Stimulated activated CD4-positive, alpha-beta T cell treated with anti-CD3 and anti-CD28 coated beads, Interleukin-4, amount 100 ng/mL, for 1 hour (primary cell): ENCODE measurements at regions not wholly inside any gene's neighbourhood (a gene's known extent, or its start where the extent isn't known, plus 50 kb on each side); places are given as distances from the start of the nearest gene placed in this dataset.

Source experiments
- DNase-seq: peaks from one replicate; pipeline ENCODE4 v3.0.0-alpha.2; 2020

- no peak for DNase-seq
Observed at GRCh38 chr13:105389373-105389772, 1146.1 kb downstream of the EFNB2 start.

GRCh38 chr13:105377452-105377851 is 1158.0 kb downstream of the EFNB2 start:
- DNase-seq = no peak

DNA sequence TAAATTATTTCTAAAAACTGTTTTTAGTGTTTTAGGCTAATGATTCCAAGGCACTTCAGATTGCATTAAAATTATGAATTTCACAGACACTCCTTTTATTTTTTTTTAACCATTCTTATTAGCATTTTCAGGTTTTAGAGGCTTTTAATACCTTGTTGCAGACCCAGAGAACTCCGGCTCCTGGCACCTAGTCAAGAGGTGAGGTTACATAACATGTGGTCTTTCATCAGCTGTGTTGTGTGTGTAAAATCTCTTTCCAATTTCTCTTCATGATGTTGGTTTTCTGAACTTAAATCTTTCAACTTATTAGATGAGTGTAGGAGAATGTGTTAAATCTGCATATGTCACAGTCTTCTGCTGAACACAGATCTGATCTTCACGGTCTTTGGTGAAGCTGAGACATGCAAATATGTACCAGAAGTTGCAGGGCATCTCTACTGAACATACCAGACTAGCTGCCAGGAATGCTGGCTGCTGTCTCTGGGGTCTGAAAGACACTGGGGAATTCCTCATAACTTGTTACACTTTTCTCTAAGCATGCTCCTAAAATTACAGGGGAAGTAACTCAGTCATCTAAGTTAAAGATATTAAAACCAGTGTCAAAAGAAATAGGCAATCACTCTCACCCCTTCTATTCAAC is 1165.3 kb downstream of the EFNB2 start:
- DNase-seq = no peak

GRCh38 chr13:105368781-105369180 is 1166.7 kb downstream of the EFNB2 start:
- no peak for DNase-seq

DNA sequence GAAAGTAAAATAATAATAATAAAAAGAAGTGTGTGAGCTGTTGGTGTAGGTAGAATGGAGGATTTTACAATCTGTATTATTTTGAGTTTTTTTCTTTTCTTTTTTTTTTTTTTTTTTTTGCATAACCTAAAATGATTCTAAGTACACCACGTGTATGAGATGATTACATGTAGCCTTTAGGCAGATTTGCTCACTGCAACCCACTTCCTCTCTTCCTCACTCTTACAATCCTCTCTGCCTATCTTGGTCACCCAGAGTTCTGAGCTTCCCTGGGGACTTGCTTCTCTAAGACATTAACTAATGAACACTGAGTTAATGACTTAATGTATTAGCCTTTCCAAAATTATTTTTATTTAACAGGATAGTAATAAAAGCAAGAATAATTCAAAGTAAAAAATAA is 1169.6 kb downstream of the EFNB2 start:
- no peak for DNase-seq

DNA sequence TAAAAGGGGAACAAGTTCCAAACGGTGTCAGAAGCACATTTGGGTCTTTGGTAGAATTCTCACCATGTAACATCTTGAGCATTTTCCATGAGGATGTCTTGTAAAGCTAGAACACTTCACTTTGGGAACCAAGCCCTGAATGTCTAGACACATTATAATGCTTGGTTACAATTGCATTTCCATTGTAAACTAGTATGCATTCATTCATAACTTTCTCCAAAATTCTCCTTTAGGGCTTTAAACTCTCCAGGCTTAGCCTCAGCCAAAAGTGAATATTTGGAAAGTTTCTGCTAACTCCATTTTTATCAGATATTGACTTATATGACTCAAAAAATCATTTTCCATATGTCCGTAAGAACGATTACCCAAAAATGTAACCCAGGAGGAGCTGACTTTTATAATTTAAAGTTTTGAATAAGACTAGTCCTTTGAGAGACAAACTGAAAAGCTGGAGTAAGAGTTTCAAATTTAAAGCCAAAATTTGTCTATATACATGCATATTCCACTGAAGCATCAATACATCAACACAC is 1170.4 kb downstream of the EFNB2 start:
- DNase-seq = no peak

- no peak for DNase-seq
Observed at GRCh38 chr13:105364191-105364590, 1171.3 kb downstream of the EFNB2 start.

GRCh38 chr13:105363261-105364190 is 1171.9 kb downstream of the EFNB2 start:
- no peak for DNase-seq

GRCh38 chr13:105353654-105354053 is 1181.8 kb downstream of the EFNB2 start:
- no peak for DNase-seq

DNA sequence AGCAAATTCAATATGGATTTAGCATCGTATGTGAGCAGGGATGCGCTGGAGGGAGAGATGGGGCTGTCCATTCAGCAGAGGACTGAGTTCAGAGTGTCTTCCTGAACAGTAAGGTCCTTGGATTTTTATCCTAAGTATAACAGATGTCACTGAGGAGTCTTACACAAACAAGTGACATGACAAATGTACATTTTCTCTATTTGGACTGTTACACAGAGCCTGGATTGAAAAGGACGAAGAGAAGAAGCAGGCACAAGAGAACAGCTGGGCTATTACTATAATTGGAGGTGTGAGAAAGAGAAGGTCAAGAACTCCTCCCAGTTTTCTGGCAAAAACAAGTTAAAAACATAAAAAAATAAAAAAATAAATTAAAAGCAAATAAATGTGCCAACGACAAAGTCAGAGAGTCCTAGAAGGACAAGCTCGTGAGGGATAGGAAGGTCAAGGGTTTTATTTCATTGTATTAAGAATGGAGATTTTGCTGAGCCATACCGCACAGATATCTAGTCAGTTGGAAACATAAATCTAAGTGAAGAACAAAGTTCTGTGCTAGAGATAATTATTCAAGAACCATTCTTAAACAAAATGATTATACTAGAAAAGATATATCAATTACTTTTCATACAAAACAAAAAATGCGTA is 1186.3 kb downstream of the EFNB2 start:
- no peak for DNase-seq

DNA sequence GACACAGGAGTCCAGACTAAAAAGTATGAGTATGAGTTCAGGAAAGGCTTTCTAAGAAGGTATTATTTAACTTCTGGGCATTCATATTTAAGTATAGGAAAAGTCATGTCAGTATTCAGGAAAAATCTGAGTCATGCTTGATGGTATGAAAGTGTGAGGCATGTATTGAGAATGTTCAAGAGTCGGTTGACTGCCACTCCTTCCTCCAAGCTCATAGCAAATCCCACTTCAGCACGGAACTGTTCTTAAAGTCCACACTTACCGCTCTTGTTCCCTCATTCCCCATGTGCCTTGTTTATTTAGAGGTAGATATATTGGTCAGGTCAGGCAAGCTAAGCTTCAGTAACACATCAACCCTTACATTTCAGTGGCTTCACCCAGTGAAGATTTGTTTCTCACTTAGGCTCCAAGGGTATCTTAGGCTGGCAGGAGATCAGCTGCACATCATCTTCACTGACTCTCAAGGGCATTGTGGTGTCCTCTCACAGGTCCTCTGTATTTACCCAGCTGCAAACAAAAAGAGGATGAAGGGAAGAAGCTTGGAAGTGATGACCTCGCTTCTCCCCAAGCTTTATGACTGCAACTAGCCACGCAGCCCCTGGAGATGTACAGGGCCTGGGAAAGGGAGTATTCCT is 1189.2 kb downstream of the EFNB2 start:
- DNase-seq = no peak

DNA sequence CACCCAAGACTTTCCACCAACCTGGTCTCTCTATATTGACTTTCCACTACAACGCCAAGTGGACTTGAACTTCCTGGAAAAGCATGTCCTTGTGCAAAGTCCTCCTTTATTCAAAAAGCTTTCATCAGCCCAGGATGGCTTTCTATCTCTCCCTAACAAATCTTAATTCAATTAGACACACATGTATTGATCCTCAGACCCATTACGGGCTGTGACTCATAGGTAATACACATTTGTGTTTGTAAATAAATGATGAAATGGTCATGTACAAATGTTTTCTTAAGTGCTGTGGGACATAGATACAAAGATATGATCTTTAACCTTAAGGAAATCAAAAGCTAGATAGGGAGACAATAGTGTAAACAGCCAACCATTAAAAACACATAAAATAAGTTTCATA is 1189.7 kb downstream of the EFNB2 start:
- no peak for DNase-seq

DNA sequence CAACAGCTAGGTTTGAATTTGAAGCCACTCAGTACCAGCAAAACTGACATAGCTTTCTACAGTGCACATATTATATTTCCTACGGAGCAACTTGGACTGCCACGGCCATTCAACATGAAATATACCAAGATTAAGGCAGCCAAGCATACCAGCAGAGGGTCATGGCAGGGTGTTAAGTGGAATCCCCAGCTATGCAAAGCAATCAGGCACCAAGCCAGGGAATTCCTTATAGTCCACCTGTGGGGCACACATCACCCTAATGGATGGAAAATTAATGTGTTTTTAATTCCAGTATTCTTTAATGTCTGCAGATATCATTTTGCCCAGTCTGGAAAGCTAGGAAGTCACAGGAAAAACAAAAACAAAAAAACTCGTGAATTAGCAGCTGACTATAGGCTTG is 1190.3 kb downstream of the EFNB2 start:
- DNase-seq = no peak

DNA sequence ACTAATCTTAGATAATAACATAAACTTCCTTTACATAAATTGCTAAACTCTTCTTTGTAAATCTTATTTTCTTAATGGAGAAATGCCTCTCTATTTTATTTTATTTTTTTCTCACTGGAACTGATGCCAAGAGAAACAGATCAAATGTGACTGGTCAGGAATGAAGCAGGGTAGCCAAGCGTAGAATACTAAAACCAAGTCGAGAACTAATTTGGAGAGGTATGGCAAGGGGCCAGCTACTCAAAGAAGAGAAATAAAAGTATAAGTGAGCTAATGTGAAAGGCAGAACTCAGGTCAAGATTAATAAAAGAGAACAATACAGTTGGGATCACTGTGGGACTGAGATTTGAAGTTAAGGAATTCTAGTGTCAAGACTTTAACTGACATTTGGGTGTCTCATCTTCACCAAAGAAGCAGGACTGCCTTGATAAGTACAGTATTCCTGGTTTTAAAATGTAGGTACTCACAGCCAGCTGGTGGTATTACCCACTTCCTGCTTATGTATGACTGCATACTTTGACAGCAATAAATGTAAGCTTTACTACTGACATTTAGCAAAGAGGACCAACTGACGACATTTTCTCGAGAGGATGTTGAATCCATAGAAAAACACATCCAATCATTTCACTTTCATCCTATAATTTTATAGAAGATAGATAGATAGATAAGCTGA is 1192.2 kb downstream of the EFNB2 start:
- DNase-seq = no peak

DNA sequence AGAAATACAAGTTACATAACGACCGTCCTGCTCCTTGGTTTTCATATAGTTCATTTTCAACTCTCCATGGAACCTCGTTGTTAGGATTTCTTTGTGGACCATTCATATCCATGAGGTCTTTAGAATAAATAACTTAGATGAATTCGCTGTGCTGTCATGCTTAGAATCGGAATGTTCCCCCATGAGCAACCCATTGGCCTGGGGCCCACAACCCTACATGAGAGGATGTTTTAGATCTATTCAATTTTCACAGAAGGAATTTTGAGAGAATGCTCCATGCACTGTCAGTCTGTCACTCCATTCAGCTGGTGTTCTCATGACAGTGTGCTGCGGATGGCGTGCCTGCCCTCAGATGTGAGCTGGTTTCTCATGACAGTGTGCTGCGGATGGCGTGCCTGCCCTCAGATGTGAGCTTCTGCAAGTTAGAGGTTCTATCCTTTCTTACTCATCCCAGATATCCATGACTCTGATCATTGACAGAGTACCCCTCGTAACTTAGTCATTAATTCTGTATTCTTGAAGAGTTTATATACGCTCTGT is 1193.1 kb downstream of the EFNB2 start:
- no peak for DNase-seq

DNA sequence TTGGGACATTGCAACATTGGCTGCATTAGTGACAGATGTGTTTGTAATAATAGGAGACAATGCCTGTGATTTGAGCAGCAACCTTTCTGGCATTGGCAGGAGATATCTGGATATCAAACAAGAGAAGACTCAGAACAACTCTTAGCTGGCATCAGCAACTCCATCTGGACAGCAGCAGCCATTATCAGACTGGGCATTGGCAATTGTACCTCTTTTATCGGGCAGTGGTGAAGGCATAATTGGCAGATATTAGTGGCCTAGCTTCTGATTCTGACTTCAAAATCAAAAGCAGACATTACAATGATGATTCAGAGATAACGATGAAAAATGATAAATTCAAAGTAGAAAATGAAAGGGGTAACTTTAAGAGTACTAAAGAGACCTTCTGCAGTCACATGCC is 1193.7 kb downstream of the EFNB2 start:
- no peak for DNase-seq

GRCh38 chr13:105341256-105341655 is 1194.2 kb downstream of the EFNB2 start:
- DNase-seq = no peak

- no peak for DNase-seq
Observed at GRCh38 chr13:105340061-105340606, 1195.3 kb downstream of the EFNB2 start.

- DNase-seq = no peak
Observed at GRCh38 chr13:105338773-105339172, 1196.7 kb downstream of the EFNB2 start.

DNA sequence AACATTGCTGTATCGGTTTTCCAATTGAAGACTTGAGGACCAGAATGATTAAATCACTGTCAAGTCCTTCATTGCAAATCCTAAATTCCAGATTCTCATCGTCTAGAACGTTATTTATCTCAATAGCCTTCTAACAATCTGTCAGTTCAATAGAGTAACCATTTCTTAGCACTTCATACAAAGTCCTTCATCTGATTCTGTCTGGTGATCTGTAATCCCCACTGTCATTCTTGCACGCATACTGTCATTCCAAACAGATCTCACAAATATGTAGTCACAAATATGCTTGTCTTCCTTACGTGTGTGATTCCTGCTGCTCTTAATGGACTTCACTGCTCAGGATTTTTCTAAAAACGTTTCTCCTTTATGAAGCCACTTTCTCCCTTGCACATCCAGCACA is 1197.5 kb downstream of the EFNB2 start:
- no peak for DNase-seq

DNA sequence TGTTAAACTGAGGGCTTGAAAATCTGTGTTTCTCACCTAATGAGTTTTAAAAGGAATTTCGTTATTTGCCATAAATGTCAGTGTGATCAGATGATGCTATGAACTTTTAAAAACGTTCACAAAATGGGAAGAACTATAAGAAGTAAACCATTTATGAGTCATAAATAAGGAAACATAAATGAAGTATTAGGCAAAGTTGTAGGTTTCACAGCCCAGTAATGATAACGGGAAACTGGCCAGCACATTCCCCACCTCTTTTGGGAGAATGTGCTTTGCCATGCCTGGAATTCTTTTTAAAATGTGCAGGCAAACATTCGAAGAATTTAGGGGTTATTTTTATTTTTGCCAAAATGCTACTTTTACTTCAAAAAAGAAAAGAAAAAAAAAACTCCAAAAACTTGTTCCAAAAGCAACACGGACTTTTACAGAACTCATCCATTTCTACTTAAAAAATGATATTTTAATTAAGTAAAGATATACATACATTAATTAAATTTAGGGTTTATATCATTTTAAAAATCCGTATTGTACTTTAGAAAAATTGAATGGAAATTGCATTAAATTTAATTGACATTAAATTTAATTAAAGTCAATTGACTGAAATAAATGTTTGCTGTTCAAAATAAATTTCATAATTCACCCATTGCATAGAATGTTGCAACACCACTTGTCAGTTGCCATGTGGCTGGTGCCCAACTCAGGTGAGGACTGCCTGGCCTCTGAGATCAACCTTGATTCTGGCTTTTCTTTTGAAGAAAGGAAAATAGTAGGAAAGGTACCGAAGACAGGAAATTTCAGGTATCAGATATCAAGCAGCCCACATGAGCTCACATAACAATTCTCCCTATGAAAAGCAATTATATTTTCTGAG is 1198.5 kb downstream of the EFNB2 start:
- no peak for DNase-seq
